ENCODE measurements at regions not wholly inside any gene's neighbourhood (a gene's known extent, or its start where the extent isn't known, plus 50 kb on each side); places are given as distances from the start of the nearest gene placed in this dataset.

DNA sequence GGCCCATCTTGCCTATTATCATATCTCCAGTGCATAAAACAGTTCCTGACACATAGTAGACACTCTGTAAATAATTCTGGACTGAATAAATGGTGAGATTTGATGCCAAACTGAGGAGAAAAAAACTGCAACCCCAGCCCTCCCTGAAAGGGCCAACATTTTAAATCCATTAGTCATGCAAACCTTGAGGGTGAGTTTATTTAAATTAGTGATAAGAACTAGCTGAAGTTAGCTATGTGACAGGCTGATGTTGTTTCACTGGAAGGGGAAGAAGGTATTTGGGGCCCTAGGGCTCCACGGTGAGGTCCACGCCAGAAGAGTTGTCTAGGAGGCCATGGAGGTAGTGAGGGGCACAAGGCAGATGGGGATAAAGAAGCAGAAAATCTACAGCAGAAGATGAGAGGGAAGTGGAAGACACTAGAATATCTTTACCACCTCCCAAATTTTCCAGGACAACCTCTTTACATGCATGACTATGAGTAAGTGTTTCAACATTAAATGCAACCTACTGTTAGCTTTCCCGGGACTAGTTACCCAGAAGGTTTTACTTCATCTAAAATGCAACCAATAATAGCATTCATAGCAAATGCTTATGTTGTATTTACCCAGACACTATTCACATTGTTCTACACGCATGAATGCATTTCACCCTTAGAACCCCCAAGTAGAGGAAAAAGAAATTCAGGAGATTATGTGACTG, 183.2 kb upstream of the LYZL1 start:
- TF ChIP-seq, protein P1, sequence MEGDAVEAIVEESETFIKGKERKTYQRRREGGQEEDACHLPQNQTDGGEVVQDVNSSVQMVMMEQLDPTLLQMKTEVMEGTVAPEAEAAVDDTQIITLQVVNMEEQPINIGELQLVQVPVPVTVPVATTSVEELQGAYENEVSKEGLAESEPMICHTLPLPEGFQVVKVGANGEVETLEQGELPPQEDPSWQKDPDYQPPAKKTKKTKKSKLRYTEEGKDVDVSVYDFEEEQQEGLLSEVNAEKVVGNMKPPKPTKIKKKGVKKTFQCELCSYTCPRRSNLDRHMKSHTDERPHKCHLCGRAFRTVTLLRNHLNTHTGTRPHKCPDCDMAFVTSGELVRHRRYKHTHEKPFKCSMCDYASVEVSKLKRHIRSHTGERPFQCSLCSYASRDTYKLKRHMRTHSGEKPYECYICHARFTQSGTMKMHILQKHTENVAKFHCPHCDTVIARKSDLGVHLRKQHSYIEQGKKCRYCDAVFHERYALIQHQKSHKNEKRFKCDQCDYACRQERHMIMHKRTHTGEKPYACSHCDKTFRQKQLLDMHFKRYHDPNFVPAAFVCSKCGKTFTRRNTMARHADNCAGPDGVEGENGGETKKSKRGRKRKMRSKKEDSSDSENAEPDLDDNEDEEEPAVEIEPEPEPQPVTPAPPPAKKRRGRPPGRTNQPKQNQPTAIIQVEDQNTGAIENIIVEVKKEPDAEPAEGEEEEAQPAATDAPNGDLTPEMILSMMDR (IDR thresholded peaks at IDR 0.05), result no peak
- no peak for TF ChIP-seq SIN3A (IDR thresholded peaks at IDR 0.05; ENCODE audit: borderline replicate concordance, insufficient read depth, low read depth, low read length)
- TF ChIP-seq POLR2AphosphoS5 (IDR thresholded peaks at IDR 0.05; ENCODE audit: low read depth, low read length), result no peak
- TF ChIP-seq, protein P2, sequence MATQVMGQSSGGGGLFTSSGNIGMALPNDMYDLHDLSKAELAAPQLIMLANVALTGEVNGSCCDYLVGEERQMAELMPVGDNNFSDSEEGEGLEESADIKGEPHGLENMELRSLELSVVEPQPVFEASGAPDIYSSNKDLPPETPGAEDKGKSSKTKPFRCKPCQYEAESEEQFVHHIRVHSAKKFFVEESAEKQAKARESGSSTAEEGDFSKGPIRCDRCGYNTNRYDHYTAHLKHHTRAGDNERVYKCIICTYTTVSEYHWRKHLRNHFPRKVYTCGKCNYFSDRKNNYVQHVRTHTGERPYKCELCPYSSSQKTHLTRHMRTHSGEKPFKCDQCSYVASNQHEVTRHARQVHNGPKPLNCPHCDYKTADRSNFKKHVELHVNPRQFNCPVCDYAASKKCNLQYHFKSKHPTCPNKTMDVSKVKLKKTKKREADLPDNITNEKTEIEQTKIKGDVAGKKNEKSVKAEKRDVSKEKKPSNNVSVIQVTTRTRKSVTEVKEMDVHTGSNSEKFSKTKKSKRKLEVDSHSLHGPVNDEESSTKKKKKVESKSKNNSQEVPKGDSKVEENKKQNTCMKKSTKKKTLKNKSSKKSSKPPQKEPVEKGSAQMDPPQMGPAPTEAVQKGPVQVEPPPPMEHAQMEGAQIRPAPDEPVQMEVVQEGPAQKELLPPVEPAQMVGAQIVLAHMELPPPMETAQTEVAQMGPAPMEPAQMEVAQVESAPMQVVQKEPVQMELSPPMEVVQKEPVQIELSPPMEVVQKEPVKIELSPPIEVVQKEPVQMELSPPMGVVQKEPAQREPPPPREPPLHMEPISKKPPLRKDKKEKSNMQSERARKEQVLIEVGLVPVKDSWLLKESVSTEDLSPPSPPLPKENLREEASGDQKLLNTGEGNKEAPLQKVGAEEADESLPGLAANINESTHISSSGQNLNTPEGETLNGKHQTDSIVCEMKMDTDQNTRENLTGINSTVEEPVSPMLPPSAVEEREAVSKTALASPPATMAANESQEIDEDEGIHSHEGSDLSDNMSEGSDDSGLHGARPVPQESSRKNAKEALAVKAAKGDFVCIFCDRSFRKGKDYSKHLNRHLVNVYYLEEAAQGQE (IDR thresholded peaks at IDR 0.05; ENCODE audit: insufficient read depth in 1 of 2, low read depth in 2 of 2, low read length in 1 of 2), result no peak

Data from Panc1 (cell line).